ENCODE measurements at regions not wholly inside any gene's neighbourhood (a gene's known extent, or its start where the extent isn't known, plus 50 kb on each side); places are given as distances from the start of the nearest gene placed in this dataset.

GRCh38 chr10:121222842-121223241 lies 371.7 kb downstream of the WDR11 start:
- intact Hi-C loops (cut with micrococcal nuclease) = no loop called here
- CTCF ChIA-PET = no interaction called here

GRCh38 chr10:121231079-121231478 lies 367.2 kb downstream of the FGFR2 start:
- TF ChIP-seq CTCF (IDR thresholded peaks at IDR 0.05 in 2 of 3, conservative IDR thresholded peaks at IDR 0.05 in 1 of 3; ENCODE audit: borderline replicate concordance in 1 of 3, insufficient read depth in 1 of 3, low read depth in 2 of 3, low read length in 2 of 3) (no peak), ZNF274 (IDR thresholded peaks at IDR 0.05; ENCODE audit: low read depth, low read length) (no peak), SP1 (IDR thresholded peaks at IDR 0.05; ENCODE audit: low read depth) (no peak), TCF7L2 (IDR thresholded peaks at IDR 0.05; ENCODE audit: borderline replicate concordance, extremely low read depth, insufficient read depth, insufficient read length) (no peak), EGR1 (IDR thresholded peaks at IDR 0.05; ENCODE audit: low read depth) (no peak), ZFX (IDR thresholded peaks at IDR 0.05) (no peak), CBX3 (IDR thresholded peaks at IDR 0.05; ENCODE audit: low read depth) (no peak), JUND (IDR thresholded peaks at IDR 0.05) (no peak), ATF3 (IDR thresholded peaks at IDR 0.05) (no peak), FOSL1 (IDR thresholded peaks at IDR 0.05; ENCODE audit: low read depth) (no peak), RAD21 (IDR thresholded peaks at IDR 0.05; ENCODE audit: low read depth) (no peak), EZH2 (IDR thresholded peaks at IDR 0.05) (no peak)
- H3K27ac ChIP-seq (ENCODE audit: low read depth, low read length) = no peak overlapping the region
- ChIA-PET CTCF (no interaction called here), RAD21 (ENCODE audit: low non-redundant PET in 1 of 2, low total read pairs in 2 of 2, uncharacterized antibody in 2 of 2, unreplicated experiment in 2 of 2) (no interaction called here), POLR2A (no interaction called here)
- H3K27me3 ChIP-seq (ENCODE audit: insufficient read depth, low read length) = no peaks in the 10 kb centered on the region
- no peak for DNase-seq (ENCODE audit: low read depth, low spot score)
- no peak overlapping the region for H3K4me2 ChIP-seq (ENCODE audit: low read length)
- H2AFZ ChIP-seq (ENCODE audit: low read depth, low read length, poor library complexity, severe bottlenecking) = no peak overlapping the region
- no peaks in the 10 kb centered on the region for H4K20me1 ChIP-seq (ENCODE audit: insufficient read depth)
- no peaks in the 10 kb centered on the region for H3K9me3 ChIP-seq (ENCODE audit: control insufficient read depth in 1 of 2, insufficient read depth in 1 of 2, low read depth in 1 of 2, low read length in 2 of 2)
- no peak for ATAC-seq
- no peak overlapping the region for H3K9ac ChIP-seq (ENCODE audit: low read length)
- H3K4me3 ChIP-seq (replicated peaks in 1 of 2; ENCODE audit: low read depth in 1 of 2, low read length in 2 of 2) = no peak overlapping the region
- no peaks in the 10 kb centered on the region for H3K36me3 ChIP-seq (ENCODE audit: control insufficient read depth in 1 of 2, insufficient read depth in 2 of 2, low read length in 2 of 2)
- no peaks in the 10 kb centered on the region for H3K9me2 ChIP-seq (ENCODE audit: insufficient read depth)
- no peaks in the 10 kb centered on the region for H3K79me2 ChIP-seq (ENCODE audit: insufficient read depth, low read length)
- BruUV-seq (replicated peaks) = no TSS peak
- no peaks in the 10 kb centered on the region for H3K4me1 ChIP-seq (ENCODE audit: control insufficient read depth in 1 of 2, insufficient read depth in 2 of 2, low read length in 2 of 2)
- intact Hi-C loops (cut with micrococcal nuclease) = no loop called here

More at GRCh38 chr10:121222842-121223241, 371.7 kb downstream of the WDR11 start:
- no peaks in the 10 kb centered on the region for H3K9me3 ChIP-seq (ENCODE audit: control insufficient read depth in 1 of 2, insufficient read depth in 1 of 2, low read depth in 1 of 2, low read length in 2 of 2)
- no peak overlapping the region for H3K27ac ChIP-seq (ENCODE audit: low read depth, low read length)
- no peaks in the 10 kb centered on the region for H4K20me1 ChIP-seq (ENCODE audit: insufficient read depth)
- no peak overlapping the region for H3K9ac ChIP-seq (ENCODE audit: low read length)
- no peak overlapping the region for H3K4me2 ChIP-seq (ENCODE audit: low read length)
- ATAC-seq (no peak), DNase-seq (ENCODE audit: low read depth, low spot score) (no peak)
- no TSS peak for BruUV-seq (replicated peaks)
- no peaks in the 10 kb centered on the region for H3K36me3 ChIP-seq (ENCODE audit: control insufficient read depth in 1 of 2, insufficient read depth in 2 of 2, low read length in 2 of 2)
- no peak overlapping the region for H3K4me3 ChIP-seq (replicated peaks in 1 of 2; ENCODE audit: low read depth in 1 of 2, low read length in 2 of 2)
- ChIA-PET POLR2A (no interaction called here), RAD21 (ENCODE audit: low non-redundant PET in 1 of 2, low total read pairs in 2 of 2, uncharacterized antibody in 2 of 2, unreplicated experiment in 2 of 2) (no interaction called here)
- no peak for TF ChIP-seq CBX3 (IDR thresholded peaks at IDR 0.05; ENCODE audit: low read depth)
- no peak for TF ChIP-seq CEBPB (IDR thresholded peaks at IDR 0.05; ENCODE audit: low read depth)
- H3K27me3 ChIP-seq (ENCODE audit: insufficient read depth, low read length) = 0 out of 2 replicates have a peak, but pooled peaks cover 7% of the 10 kb centered on the region
- no peaks in the 10 kb centered on the region for H3K79me2 ChIP-seq (ENCODE audit: insufficient read depth, low read length)
- no peak overlapping the region for H2AFZ ChIP-seq (ENCODE audit: low read depth, low read length, poor library complexity, severe bottlenecking)
- no peaks in the 10 kb centered on the region for H3K9me2 ChIP-seq (ENCODE audit: insufficient read depth)
- H3K4me1 ChIP-seq (ENCODE audit: control insufficient read depth in 1 of 2, insufficient read depth in 2 of 2, low read length in 2 of 2) = no peaks in the 10 kb centered on the region
